HEK293 (cell line): ENCODE measurements at regions not wholly inside any gene's neighbourhood (a gene's known extent, or its start where the extent isn't known, plus 50 kb on each side); places are given as distances from the start of the nearest gene placed in this dataset.

Experiments used
- CTCF ChIP-seq: fragments of 450-650 bp; formaldehyde crosslinking; IDR thresholded peaks from 2 replicates; pipeline ENCODE4 v1.5.1; 2016; ENCODE audit warnings: missing biosample characterization, missing genetic modification characterization
- ZBTB11 ChIP-seq: fragments of 450-650 bp; formaldehyde crosslinking; conservative IDR thresholded peaks from 2 replicates; pipeline ENCODE4 v1.5.1; 2016; ENCODE audit warnings: low read depth, missing biosample characterization, missing genetic modification characterization
- ZNF132 ChIP-seq: fragments of 450-650 bp; formaldehyde crosslinking; IDR thresholded peaks from 2 replicates; pipeline ENCODE4 v1.5.1; 2017; ENCODE audit warnings: missing biosample characterization, missing genetic modification characterization, borderline replicate concordance
- ZNF324 ChIP-seq: fragments of 450-650 bp; formaldehyde crosslinking; IDR thresholded peaks from 2 replicates; pipeline ENCODE4 v1.5.1; 2016; ENCODE audit warnings: missing biosample characterization, missing genetic modification characterization

- TF ChIP-seq ZBTB11 (tag by site-specific recombination) (no peak), CTCF (tag by site-specific recombination) (no peak), ZNF132 (tag by site-specific recombination) (no peak), ZNF324 (tag by site-specific recombination) (no peak)
Measured at GRCh38 chr7:17507717-17508116, 209.3 kb downstream of the AHR start.
